Calu3 (cell line): ENCODE measurements at regions not wholly inside any gene's neighbourhood (a gene's known extent, or its start where the extent isn't known, plus 50 kb on each side); places are given as distances from the start of the nearest gene placed in this dataset.

ENCODE experiments used
- BruUV-seq: library from RNA; stranded (reverse); fragments of 400-500 nt; replicated peaks from 2 replicates; lab custom pipeline; 2021; lab: Mats Ljungman, UMichigan
- CTCF ChIA-PET: fragments of 300-600 bp; sonication (Branson Sonifier 250); formaldehyde crosslinking; loops from one replicate; lab custom pipeline; 2022; ENCODE audit warnings: antibody characterized with exemption; lab: Charles Lee
- DNase-seq: peaks from one replicate; pipeline ENCODE4 v3.0.0; 2022
- H3K27ac Mint-ChIP-seq: one replicate; pipeline ENCODE4 v1.8.0; 2022; ENCODE audit warnings: mixed read lengths; ENCODE audit not compliant: unreplicated experiment
- H3K27me3 Mint-ChIP-seq: one replicate; pipeline ENCODE4 v1.8.0; 2022; ENCODE audit warnings: mixed read lengths; ENCODE audit not compliant: unreplicated experiment
- H3K36me3 Mint-ChIP-seq: one replicate; pipeline ENCODE4 v1.8.0; 2022; ENCODE audit warnings: mild to moderate bottlenecking, moderate library complexity, mixed read lengths; ENCODE audit not compliant: insufficient read depth, unreplicated experiment
- H3K4me1 Mint-ChIP-seq: one replicate; pipeline ENCODE4 v1.8.0; 2022; ENCODE audit warnings: mild to moderate bottlenecking, low read depth, mixed read lengths; ENCODE audit not compliant: unreplicated experiment
- H3K4me3 Mint-ChIP-seq: one replicate; pipeline ENCODE4 v1.8.0; 2022; ENCODE audit warnings: mild to moderate bottlenecking, low read depth, moderate library complexity, mixed read lengths; ENCODE audit not compliant: unreplicated experiment
- H3K9me3 Mint-ChIP-seq: one replicate; pipeline ENCODE4 v1.8.0; 2022; ENCODE audit warnings: low read depth, mixed read lengths; ENCODE audit not compliant: unreplicated experiment
- CTCF ChIP-seq: fragments of 200-600 bp; IDR thresholded peaks from one replicate; pipeline ENCODE4 v1.8.0; 2022; ENCODE audit warnings: antibody characterized with exemption; ENCODE audit not compliant: unreplicated experiment
- intact Hi-C: fragments of 100-400 bp; cut with micrococcal nuclease; formaldehyde crosslinking; loops from one replicate; pipeline ENCODE4 v1.10.0; 2022; ENCODE audit not compliant: unreplicated experiment

GRCh38 chr2:14558335-14558919 lies 74.1 kb upstream of the LRATD1 start:
- Mint-ChIP-seq H3K27ac (no peak overlapping the region), H3K4me1 (no peaks in the 10 kb centered on the region), H3K36me3 (no peaks in the 10 kb centered on the region), H3K27me3 (no peaks in the 10 kb centered on the region), H3K4me3 (no peak overlapping the region), H3K9me3 (no peaks in the 10 kb centered on the region)
- CTCF ChIA-PET: no interaction called here
- DNase-seq: no peak
- intact Hi-C loops: no loop called here
- no peak for TF ChIP-seq CTCF
- no TSS peak for BruUV-seq

GRCh38 chr2:14560716-14561115 lies 71.8 kb upstream of the LRATD1 start:
- Mint-ChIP-seq H3K4me3 (no peak overlapping the region), H3K4me1 (no peaks in the 10 kb centered on the region), H3K27me3 (no peaks in the 10 kb centered on the region), H3K36me3 (no peaks in the 10 kb centered on the region), H3K27ac (no peak overlapping the region), H3K9me3 (no peaks in the 10 kb centered on the region)
- CTCF ChIA-PET: no interaction called here
- intact Hi-C loops: no loop called here
- TF ChIP-seq CTCF: no peak
- no peak for DNase-seq
- no TSS peak for BruUV-seq

- DNase-seq: no peak
- CTCF ChIA-PET: no interaction called here
- Mint-ChIP-seq H3K27me3 (no peaks in the 10 kb centered on the region), H3K9me3 (peaks cover 3% of the 10 kb centered on the region), H3K4me1 (no peaks in the 10 kb centered on the region), H3K27ac (no peak overlapping the region), H3K36me3 (no peaks in the 10 kb centered on the region), H3K4me3 (no peak overlapping the region)
- no TSS peak for BruUV-seq
- intact Hi-C loops: no loop called here
- no peak for TF ChIP-seq CTCF
Observed at GRCh38 chr2:14563324-14563723, 69.2 kb upstream of the LRATD1 start.

GRCh38 chr2:14565666-14566065 lies 66.9 kb upstream of the LRATD1 start:
- Mint-ChIP-seq H3K27ac (no peak overlapping the region), H3K36me3 (no peaks in the 10 kb centered on the region), H3K4me3 (no peak overlapping the region), H3K27me3 (no peaks in the 10 kb centered on the region), H3K4me1 (no peaks in the 10 kb centered on the region), H3K9me3 (peaks cover 3% of the 10 kb centered on the region)
- intact Hi-C loops: no loop called here
- CTCF ChIA-PET: no interaction called here
- no peak for DNase-seq
- no peak for TF ChIP-seq CTCF
- BruUV-seq: no TSS peak
